H9 (cell line): ENCODE measurements at regions not wholly inside any gene's neighbourhood (a gene's known extent, or its start where the extent isn't known, plus 50 kb on each side); places are given as distances from the start of the nearest gene placed in this dataset.

Source experiments
- DNase-seq: peaks from one replicate; pipeline ENCODE4 v3.0.0-alpha.2; 2017
- H2AFZ ChIP-seq: one replicate; pipeline ENCODE4 v1.6.1; 2013; ENCODE audit warnings: mild to moderate bottlenecking, low read length, control low read depth, moderate library complexity
- H2AK5ac ChIP-seq: 2 replicates; pipeline ENCODE4 v1.6.1; 2013; ENCODE audit warnings: low read length, control low read depth, mixed read lengths; ENCODE audit not compliant: insufficient read length
- H2BK120ac ChIP-seq: one replicate; pipeline ENCODE4 v1.6.1; 2013; ENCODE audit warnings: low read depth, mild to moderate bottlenecking, low read length, control low read depth, inconsistent platforms; ENCODE audit not compliant: poor library complexity, severe bottlenecking
- H2BK12ac ChIP-seq: 2 replicates; pipeline ENCODE4 v1.6.1; 2013; ENCODE audit warnings: low read length, control low read depth, mixed read lengths, low read depth; ENCODE audit not compliant: insufficient read length
- H2BK15ac ChIP-seq: 2 replicates; pipeline ENCODE4 v1.6.1; 2013; ENCODE audit warnings: low read depth, low read length, control low read depth
- H2BK20ac ChIP-seq: one replicate; pipeline ENCODE4 v1.6.1; 2013; ENCODE audit warnings: low read depth, mild to moderate bottlenecking, low read length, control low read depth, inconsistent platforms; ENCODE audit not compliant: poor library complexity, severe bottlenecking
- H2BK5ac ChIP-seq: 2 replicates; pipeline ENCODE4 v1.6.1; 2013; ENCODE audit warnings: low read length, control low read depth, mixed read lengths; ENCODE audit not compliant: insufficient read length
- H3K14ac ChIP-seq: 2 replicates; pipeline ENCODE4 v1.6.1; 2013; ENCODE audit warnings: low read length, control low read depth; ENCODE audit not compliant: insufficient read depth
- H3K18ac ChIP-seq: 2 replicates; pipeline ENCODE4 v1.6.1; 2013; ENCODE audit warnings: low read depth, mild to moderate bottlenecking, mixed read lengths, low read length, control low read depth; ENCODE audit not compliant: insufficient read length
- H3K23ac ChIP-seq: 2 replicates; pipeline ENCODE4 v1.6.1; 2013; ENCODE audit warnings: low read length, control low read depth, mixed read lengths, low read depth; ENCODE audit not compliant: insufficient read length
- H3K23me2 ChIP-seq: 2 replicates; pipeline ENCODE4 v1.6.1; 2013; ENCODE audit warnings: low read depth, mild to moderate bottlenecking, mixed read lengths, low read length, control low read depth; ENCODE audit not compliant: insufficient read length, poor library complexity, severe bottlenecking
- H3K27ac ChIP-seq: 2 replicates; pipeline ENCODE4 v1.5.1; 2013; ENCODE audit warnings: low read length, control low read depth, mixed read lengths, low read depth; ENCODE audit not compliant: insufficient read length
- H3K27me3 ChIP-seq: 2 replicates; pipeline ENCODE4 v1.6.1; 2013; ENCODE audit warnings: low read length, control low read depth, inconsistent platforms; ENCODE audit not compliant: insufficient read depth
- H3K4ac ChIP-seq: 2 replicates; pipeline ENCODE4 v1.6.1; 2013; ENCODE audit warnings: low read depth, mild to moderate bottlenecking, control low read depth, inconsistent platforms, low read length, moderate library complexity
- H3K4me1 ChIP-seq: 2 replicates; pipeline ENCODE4 v1.6.1; 2013; ENCODE audit warnings: low read length, control low read depth, inconsistent platforms; ENCODE audit not compliant: insufficient read depth
- H3K4me2 ChIP-seq: 2 replicates; pipeline ENCODE4 v1.6.1; 2013; ENCODE audit warnings: low read length, control low read depth, mixed read lengths; ENCODE audit not compliant: insufficient read length, insufficient read depth
- H3K56ac ChIP-seq: 2 replicates; pipeline ENCODE4 v1.6.1; 2013; ENCODE audit warnings: low read depth, mild to moderate bottlenecking, mixed read lengths, low read length, control low read depth; ENCODE audit not compliant: insufficient read length
- H3K79me1 ChIP-seq: 2 replicates; pipeline ENCODE4 v1.6.1; 2013; ENCODE audit warnings: low read depth, mild to moderate bottlenecking, moderate library complexity, low read length, control low read depth, inconsistent platforms; ENCODE audit not compliant: insufficient read depth, poor library complexity, severe bottlenecking
- H3K79me2 ChIP-seq: 2 replicates; pipeline ENCODE4 v1.6.1; 2013; ENCODE audit warnings: low read length, control low read depth, inconsistent platforms; ENCODE audit not compliant: insufficient read depth
- H3K9ac ChIP-seq: 2 replicates; pipeline ENCODE4 v1.6.1; 2013; ENCODE audit warnings: low read length, control low read depth, mixed read lengths; ENCODE audit not compliant: insufficient read length; ENCODE audit errors: extremely low read depth
- H3K9me3 ChIP-seq: one replicate; pipeline ENCODE4 v1.6.1; 2013; ENCODE audit warnings: low read depth, low read length, inconsistent platforms; ENCODE audit not compliant: control insufficient read depth
- H3T11ph ChIP-seq: one replicate; pipeline ENCODE4 v1.6.1; 2013; ENCODE audit warnings: mild to moderate bottlenecking, low read length, control low read depth, inconsistent platforms
- H4K20me1 ChIP-seq: one replicate; pipeline ENCODE4 v1.6.1; 2013; ENCODE audit not compliant: control insufficient read depth, insufficient read length, insufficient read depth
- H4K5ac ChIP-seq: 2 replicates; pipeline ENCODE4 v1.6.1; 2013; ENCODE audit warnings: low read depth, mild to moderate bottlenecking, mixed read lengths, low read length, control low read depth; ENCODE audit not compliant: insufficient read length
- H4K8ac ChIP-seq: replicated peaks from 2 replicates; pipeline ENCODE4 v1.6.1; 2013; ENCODE audit warnings: low read length, control low read depth, mixed read lengths, low read depth; ENCODE audit not compliant: insufficient read length
- H4K91ac ChIP-seq: 2 replicates; pipeline ENCODE4 v1.6.1; 2013; ENCODE audit warnings: low read depth, mild to moderate bottlenecking, moderate library complexity, mixed read lengths, low read length, control low read depth; ENCODE audit not compliant: insufficient read length
- H3K27ac Mint-ChIP-seq, 3 experiments: 2 replicates in 2 of 3; 3 replicates in 1 of 3; pipeline ENCODE4 v1.8.0; 2020 to 2021; ENCODE audit warnings: mixed read lengths in 3 of 3, mild to moderate bottlenecking in 1 of 3, moderate library complexity in 1 of 3
- H3K27me3 Mint-ChIP-seq: 2 replicates; pipeline ENCODE4 v1.8.0; 2021; ENCODE audit warnings: low read depth, mild to moderate bottlenecking, moderate library complexity, mixed read lengths
- H3K36me3 Mint-ChIP-seq, 3 experiments: 2 replicates in 2 of 3; 3 replicates in 1 of 3; pipeline ENCODE4 v1.8.0; 2020 to 2021; ENCODE audit warnings: low read depth in 3 of 3, mixed read lengths in 3 of 3; ENCODE audit not compliant: insufficient read depth in 1 of 3
- H3K4me1 Mint-ChIP-seq, 2 experiments: 2 replicates each; pipeline ENCODE4 v1.8.0; 2020; ENCODE audit warnings: mixed read lengths in 2 of 2
- H3K4me3 Mint-ChIP-seq, 2 experiments: 2 replicates in 1 of 2; 3 replicates in 1 of 2; pipeline ENCODE4 v1.8.0; 2020 to 2021; ENCODE audit warnings: mild to moderate bottlenecking in 2 of 2, mixed read lengths in 2 of 2, moderate library complexity in 1 of 2
- H3K9me3 Mint-ChIP-seq, 2 experiments: 2 replicates in 1 of 2; 3 replicates in 1 of 2; pipeline ENCODE4 v1.8.0; 2020; ENCODE audit warnings: mild to moderate bottlenecking in 2 of 2, mixed read lengths in 2 of 2, moderate library complexity in 1 of 2
- CTCF ChIP-seq: fragments of 200-600 bp; sonication (generic); conservative IDR thresholded peaks from 3 replicates; pipeline ENCODE4 v1.8.0; 2021; ENCODE audit warnings: antibody characterized with exemption, mild to moderate bottlenecking
- WGBS: extraction: QIAGEN DNeasy Blood & Tissue Kit; methylation state at CpG from one replicate; pipeline ENCODE4 v1.1.7; 2013; ENCODE audit warnings: missing lambda C conversion rate, low lambda C conversion rate, mixed read lengths; ENCODE audit not compliant: insufficient read length; ENCODE audit errors: extremely low coverage; 5-methylcytosine and 5-hydroxymethylcytosine counted together

GRCh38 chr15:87450314-87450713 is 806.2 kb downstream of the NTRK3 start:
- H3K4me1 Mint-ChIP-seq = peaks cover 0 to 4% of the 10 kb centered on the region in 2 experiments; a peak in 1 of 4 replicates

More at GRCh38 chr15:87450314-87450713, 806.2 kb downstream of the NTRK3 start:
- H2BK120ac ChIP-seq = no peak overlapping the region
- no peak overlapping the region for H3K9ac ChIP-seq
- H2BK15ac ChIP-seq = no peak overlapping the region
- no peak overlapping the region for H2BK12ac ChIP-seq
- no peaks in the 10 kb centered on the region for H3K36me3 Mint-ChIP-seq
- H3K56ac ChIP-seq = no peak overlapping the region
- H4K8ac ChIP-seq = no peak overlapping the region
- no peak overlapping the region for H3K4ac ChIP-seq
- no peaks in the 10 kb centered on the region for H3K4me1 ChIP-seq
- H2BK20ac ChIP-seq = no peak overlapping the region
- H3K23ac ChIP-seq = no peak overlapping the region
- no peak overlapping the region for H3K4me2 ChIP-seq
- H2BK5ac ChIP-seq = no peak overlapping the region
- no peak overlapping the region for H3K27ac Mint-ChIP-seq
- H4K20me1 ChIP-seq = no peaks in the 10 kb centered on the region
- no peak overlapping the region for H4K5ac ChIP-seq
- H3K9me3 ChIP-seq = no peaks in the 10 kb centered on the region
- WGBS = no CpG with 5 or more reads among the region's 1 CpG
- H3K79me1 ChIP-seq = no peaks in the 10 kb centered on the region
- no peaks in the 10 kb centered on the region for H3K79me2 ChIP-seq
- H3T11ph ChIP-seq = no peak overlapping the region
- H2AK5ac ChIP-seq = no peak overlapping the region
- H4K91ac ChIP-seq = no peak overlapping the region
- peaks cover 3% of the 10 kb centered on the region in 2 experiments; a peak in 3 of 5 replicates for H3K9me3 Mint-ChIP-seq
- no peak overlapping the region for H3K18ac ChIP-seq
- no peak overlapping the region for H3K14ac ChIP-seq
- no peaks in the 10 kb centered on the region for H3K27me3 ChIP-seq
- H3K4me3 Mint-ChIP-seq = no peak overlapping the region
- DNase-seq = no peak
- H3K27me3 Mint-ChIP-seq = no peaks in the 10 kb centered on the region; the same call in 1 of the 2 replicates
- H3K27ac ChIP-seq = no peak overlapping the region
- no peaks in the 10 kb centered on the region for H3K23me2 ChIP-seq
- no peak for TF ChIP-seq CTCF
- no peak overlapping the region for H2AFZ ChIP-seq
